Activated B cell treated with CpG ODN at 0.5 μM for 24 hours (primary cell): ENCODE measurements at regions not wholly inside any gene's neighbourhood (a gene's known extent, or its start where the extent isn't known, plus 50 kb on each side); places are given as distances from the start of the nearest gene placed in this dataset.

Experiments used
- ATAC-seq: fragments of 200-7000 bp; cut with Tn5 transposase; one replicate; pipeline ENCODE4 v1.10.0; 2021; ENCODE audit warnings: low read depth, mild to moderate bottlenecking, moderate library complexity
- CTCF ChIA-PET: fragments of 350-600 bp; sonication (Branson Sonifier 250); formaldehyde crosslinking; loops from one replicate; lab custom pipeline; 2021; ENCODE audit warnings: antibody characterized with exemption; lab: Charles Lee
- POLR2A ChIA-PET: fragments of 350-600 bp; sonication (Branson Sonifier 250); formaldehyde crosslinking; loops from one replicate; lab custom pipeline; 2021; ENCODE audit warnings: antibody characterized with exemption; lab: Charles Lee
- DNase-seq: peaks from one replicate; pipeline ENCODE4 v3.0.0; 2022
- H3K27ac Mint-ChIP-seq: one replicate; pipeline ENCODE4 v1.8.0; 2020; ENCODE audit warnings: mixed read lengths
- H3K27me3 Mint-ChIP-seq: one replicate; pipeline ENCODE4 v1.8.0; 2021; ENCODE audit warnings: mixed read lengths
- H3K36me3 Mint-ChIP-seq: one replicate; pipeline ENCODE4 v1.8.0; 2021; ENCODE audit warnings: low read depth, mixed read lengths
- H3K4me1 Mint-ChIP-seq: one replicate; pipeline ENCODE4 v1.8.0; 2021; ENCODE audit warnings: mixed read lengths
- H3K4me3 Mint-ChIP-seq: one replicate; pipeline ENCODE4 v1.8.0; 2020; ENCODE audit warnings: mild to moderate bottlenecking, mixed read lengths
- H3K9me3 Mint-ChIP-seq: one replicate; pipeline ENCODE4 v1.8.0; 2020; ENCODE audit warnings: mixed read lengths
- CTCF ChIP-seq: fragments of 200-600 bp; IDR thresholded peaks from one replicate; pipeline ENCODE4 v1.8.0; 2022; ENCODE audit warnings: antibody characterized with exemption, mild to moderate bottlenecking
- intact Hi-C: fragments of 100-400 bp; cut with micrococcal nuclease; formaldehyde crosslinking; loops from one replicate; pipeline ENCODE4 v1.15.1; 2024

GRCh38 chr4:74619931-74620702, 174.2 kb downstream of the BTC start:
- intact Hi-C loops: loop anchor here (5.0 kb wide), 1 partner anchor 78 kb away; no protein-coding TSS in a partner anchor
- POLR2A ChIA-PET: no interaction called here

GRCh38 chr4:74621616-74622015, 172.7 kb downstream of the BTC start:
- H3K4me3 Mint-ChIP-seq: no peak overlapping the region
- CTCF ChIA-PET: interaction anchor here (1.1 to 3.3 kb wide), 2 partner anchors 53 to 244 kb away, joined by 3 to 22 read pairs; no protein-coding TSS in a partner anchor
- no peaks in the 10 kb centered on the region for H3K9me3 Mint-ChIP-seq
- POLR2A ChIA-PET: no interaction called here
- no peak for DNase-seq
- no peak overlapping the region for H3K27ac Mint-ChIP-seq
- H3K4me1 Mint-ChIP-seq: no peaks in the 10 kb centered on the region
- ATAC-seq: no peak
- intact Hi-C loops: loop anchor here (2.0 to 5.0 kb wide), 2 partner anchors 79 to 301 kb away; no protein-coding TSS in a partner anchor
- no peaks in the 10 kb centered on the region for H3K36me3 Mint-ChIP-seq
- TF ChIP-seq CTCF: no peak
- peaks cover 1% of the 10 kb centered on the region for H3K27me3 Mint-ChIP-seq

More at GRCh38 chr4:74619931-74620702, 174.2 kb downstream of the BTC start:
- Mint-ChIP-seq H3K27ac (no peak overlapping the region), H3K27me3 (peaks cover 1% of the 10 kb centered on the region), H3K36me3 (no peaks in the 10 kb centered on the region), H3K4me1 (no peaks in the 10 kb centered on the region), H3K9me3 (no peaks in the 10 kb centered on the region), H3K4me3 (no peak overlapping the region)
- no peak for TF ChIP-seq CTCF
- no peak for ATAC-seq
- CTCF ChIA-PET: no interaction called here
- no peak for DNase-seq

- CTCF ChIA-PET: interaction anchor here (0.6 to 3.3 kb wide), 5 partner anchors 9 to 394 kb away, joined by 3 to 22 read pairs (median 5); no protein-coding TSS in a partner anchor
- no peak overlapping the region for H3K27ac Mint-ChIP-seq
- POLR2A ChIA-PET: no interaction called here
- intact Hi-C loops: loop anchor here (1.0 to 5.0 kb wide), 5 partner anchors 81 to 434 kb away; no protein-coding TSS in a partner anchor
- no peak for ATAC-seq
- no peaks in the 10 kb centered on the region for H3K9me3 Mint-ChIP-seq
- no peak overlapping the region for H3K4me3 Mint-ChIP-seq
- no peak for TF ChIP-seq CTCF
- no peak for DNase-seq
- peaks cover 1% of the 10 kb centered on the region for H3K27me3 Mint-ChIP-seq
- H3K36me3 Mint-ChIP-seq: no peaks in the 10 kb centered on the region
- H3K4me1 Mint-ChIP-seq: no peaks in the 10 kb centered on the region
Observed at GRCh38 chr4:74623041-74623440, 171.3 kb downstream of the BTC start.

GRCh38 chr4:74624351-74625151, 169.8 kb downstream of the BTC start:
- Mint-ChIP-seq H3K4me3 (no peak overlapping the region), H3K9me3 (no peaks in the 10 kb centered on the region), H3K4me1 (no peaks in the 10 kb centered on the region), H3K27me3 (peaks cover 3% of the 10 kb centered on the region), H3K27ac (no peak overlapping the region), H3K36me3 (no peaks in the 10 kb centered on the region)
- ChIA-PET POLR2A (no interaction called here), CTCF (interaction anchor here (1.1 kb wide), 1 partner anchor 246 kb away, joined by 3 read pairs; no protein-coding TSS in a partner anchor)
- intact Hi-C loops: loop anchor here (5.0 kb wide), 1 partner anchor 82 kb away; no protein-coding TSS in a partner anchor
- no peak for TF ChIP-seq CTCF
- ATAC-seq (no peak), DNase-seq (no peak)
